Stimulated activated CD8-positive, alpha-beta memory T cell treated with anti-CD3 and anti-CD28 coated beads, Interleukin-12 subunit alpha, Interleukin-12 subunit beta, amount 100 ng/mL, for 24 hours (primary cell): ENCODE measurements at regions not wholly inside any gene's neighbourhood (a gene's known extent, or its start where the extent isn't known, plus 50 kb on each side); places are given as distances from the start of the nearest gene placed in this dataset.

ENCODE experiments used
- DNase-seq: peaks from one replicate; pipeline ENCODE4 v3.0.0-alpha.2; 2020; ENCODE audit errors: extremely low read depth

- no peak for DNase-seq
Measured at GRCh38 chr9:79312686-79313421, 258.9 kb upstream of the TLE4 start.

GRCh38 chr9:79325501-79325900 lies 246.3 kb upstream of the TLE4 start:
- DNase-seq: no peak

GRCh38 chr9:79329861-79330260 lies 241.9 kb upstream of the TLE4 start:
- no peak for DNase-seq

- no peak for DNase-seq
Measured at GRCh38 chr9:79334001-79334400, 237.8 kb upstream of the TLE4 start.

GRCh38 chr9:79334711-79335110 lies 237.1 kb upstream of the TLE4 start:
- no peak for DNase-seq

- no peak for DNase-seq
Measured at GRCh38 chr9:79335987-79336386, 235.8 kb upstream of the TLE4 start.

- no peak for DNase-seq
Measured at GRCh38 chr9:79341561-79341960, 230.2 kb upstream of the TLE4 start.

- no peak for DNase-seq
Measured at GRCh38 chr9:79346350-79347020, 225.3 kb upstream of the TLE4 start.

- no peak for DNase-seq
Measured at GRCh38 chr9:79352322-79352721, 219.4 kb upstream of the TLE4 start.

- no peak for DNase-seq
Measured at GRCh38 chr9:79353856-79354520, 217.8 kb upstream of the TLE4 start.

GRCh38 chr9:79357194-79357593 lies 214.6 kb upstream of the TLE4 start:
- no peak for DNase-seq

GRCh38 chr9:79357616-79358015 lies 214.1 kb upstream of the TLE4 start:
- no peak for DNase-seq

GRCh38 chr9:79360387-79361347 lies 211.1 kb upstream of the TLE4 start:
- DNase-seq: no peak

GRCh38 chr9:79362100-79363081 lies 209.4 kb upstream of the TLE4 start:
- DNase-seq: no peak

GRCh38 chr9:79369676-79370075 lies 202.1 kb upstream of the TLE4 start:
- DNase-seq: no peak

GRCh38 chr9:79371301-79371700 lies 200.5 kb upstream of the TLE4 start:
- DNase-seq: no peak

GRCh38 chr9:79371948-79372555 lies 199.7 kb upstream of the TLE4 start:
- no peak for DNase-seq

- no peak for DNase-seq
Measured at GRCh38 chr9:79377339-79377855, 194.4 kb upstream of the TLE4 start.

- DNase-seq: no peak
Measured at GRCh38 chr9:79378107-79378506, 193.7 kb upstream of the TLE4 start.

- DNase-seq: no peak
Measured at GRCh38 chr9:79382044-79382443, 189.7 kb upstream of the TLE4 start.
